GM21528 (cell line): ENCODE measurements at regions not wholly inside any gene's neighbourhood (a gene's known extent, or its start where the extent isn't known, plus 50 kb on each side); places are given as distances from the start of the nearest gene placed in this dataset.
"Not testable (repeated sequence)": the region's sequence is repeated elsewhere in the genome, so short reads cannot be mapped to it uniquely, and the experiment has no call there.

Source experiments
- ATAC-seq: cut with Tn5 transposase; IDR thresholded peaks from one replicate; pipeline ENCODE4 v1.9.1; 2021; ENCODE audit warnings: mild to moderate bottlenecking, moderate library complexity; ENCODE audit not compliant: unreplicated experiment, low FRiP score

DNA sequence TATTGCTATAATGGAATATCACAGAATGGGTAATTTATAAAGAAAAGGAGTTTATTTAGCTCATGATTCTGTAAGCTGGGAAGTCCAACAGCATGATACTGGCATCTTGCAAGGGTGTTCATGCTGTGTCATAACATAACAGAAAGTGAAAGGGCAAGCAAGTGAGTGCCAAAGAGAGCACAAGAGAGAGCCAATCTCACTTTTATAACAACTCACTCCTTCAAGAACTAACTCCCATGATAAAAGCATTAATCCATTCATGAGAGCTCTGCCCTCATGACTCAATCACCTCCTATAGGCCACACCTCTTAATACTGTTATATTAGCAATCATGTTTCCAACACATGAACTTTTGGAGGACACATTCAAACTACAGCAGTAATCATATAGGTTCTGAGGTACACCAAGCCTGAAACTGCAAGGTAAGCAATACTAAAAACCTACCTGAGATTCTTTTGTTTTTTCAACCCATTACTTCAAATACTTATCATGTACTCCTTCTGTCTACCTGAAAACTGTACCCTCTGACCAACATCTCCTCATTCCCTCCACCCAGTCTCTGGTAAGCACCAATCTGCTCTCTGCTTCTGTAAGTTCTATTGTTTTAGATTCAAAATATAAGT lies 219.7 kb downstream of the MTERF1 start:
- ATAC-seq = no peak

DNA sequence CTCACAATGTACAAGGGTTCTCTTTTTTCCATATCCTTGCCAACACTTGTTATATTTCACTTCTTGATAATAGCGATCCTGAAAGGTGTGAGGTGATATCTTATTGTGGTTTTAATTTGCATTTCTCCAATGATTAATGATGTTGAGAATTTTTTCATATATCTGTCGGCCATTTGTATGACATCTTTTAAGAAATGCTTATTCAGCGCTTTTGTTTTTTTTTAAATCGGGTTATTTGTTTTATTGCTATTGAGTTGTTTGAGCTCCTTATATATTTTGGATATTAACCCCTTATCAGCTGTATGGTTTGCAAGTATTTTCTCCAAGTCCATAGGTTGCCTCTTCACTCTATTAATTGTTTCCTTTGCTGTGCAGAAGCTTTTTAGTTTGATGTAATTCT lies 218.8 kb downstream of the MTERF1 start:
- ATAC-seq = no peak

- no peak for ATAC-seq
These were observed 212.3 kb downstream of the MTERF1 start for GRCh38 chr7:91668217-91668616.

- ATAC-seq = no peak
These were observed 209.3 kb downstream of the MTERF1 start for GRCh38 chr7:91671245-91671644.

- no peak for ATAC-seq
These were observed 206.0 kb downstream of the MTERF1 start for GRCh38 chr7:91674470-91674869.

GRCh38 chr7:91681718-91682117 lies 198.8 kb downstream of the MTERF1 start:
- no peak for ATAC-seq

- ATAC-seq = no peak
These were observed 196.7 kb downstream of the MTERF1 start for GRCh38 chr7:91683823-91684222.

DNA sequence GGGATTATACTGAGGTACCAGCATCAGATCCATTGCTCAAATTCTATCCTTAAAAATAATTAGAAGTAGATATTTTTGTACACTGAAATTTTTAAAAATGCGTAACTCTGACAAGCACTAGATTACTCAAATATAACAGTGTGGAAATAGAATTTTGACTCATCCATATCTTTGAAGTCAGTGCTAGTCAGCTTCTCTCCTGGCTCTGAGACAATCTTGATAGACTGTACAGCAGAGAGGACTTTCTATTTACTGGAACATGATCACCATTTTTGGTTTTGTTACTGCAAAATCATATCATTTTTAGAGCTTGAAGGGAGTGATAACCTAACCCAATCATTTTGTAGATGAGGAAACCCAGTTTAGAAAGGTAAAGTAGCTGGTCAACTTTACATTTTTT lies 195.0 kb downstream of the MTERF1 start:
- no peak for ATAC-seq

DNA sequence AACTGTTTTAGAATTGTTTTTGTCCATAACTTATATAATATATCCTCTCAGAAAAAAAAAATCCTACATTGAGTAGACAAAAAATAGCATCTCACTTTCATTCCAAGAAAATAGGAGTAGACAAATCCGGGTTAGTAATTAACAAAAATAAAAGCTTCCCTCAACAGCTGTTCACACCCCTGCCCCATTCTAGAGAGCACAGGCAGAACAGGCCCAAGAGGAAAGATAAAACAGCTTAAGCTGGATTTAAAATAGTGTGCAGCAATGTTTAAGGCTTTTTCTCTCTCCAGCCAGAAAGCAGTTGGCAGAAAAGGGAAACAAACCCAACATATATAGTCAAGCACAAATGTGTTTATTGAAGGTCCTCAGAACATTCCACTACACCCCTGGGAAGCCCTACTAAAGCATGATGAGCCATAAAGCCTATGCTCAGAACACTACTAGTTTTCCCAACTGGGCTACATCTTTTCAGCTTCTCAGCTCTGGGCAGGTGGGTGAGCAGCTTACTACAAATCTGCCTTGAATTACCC lies 189.9 kb downstream of the MTERF1 start:
- no peak for ATAC-seq

- ATAC-seq = no peak
These were observed 188.6 kb downstream of the MTERF1 start for GRCh38 chr7:91691865-91692264.

DNA sequence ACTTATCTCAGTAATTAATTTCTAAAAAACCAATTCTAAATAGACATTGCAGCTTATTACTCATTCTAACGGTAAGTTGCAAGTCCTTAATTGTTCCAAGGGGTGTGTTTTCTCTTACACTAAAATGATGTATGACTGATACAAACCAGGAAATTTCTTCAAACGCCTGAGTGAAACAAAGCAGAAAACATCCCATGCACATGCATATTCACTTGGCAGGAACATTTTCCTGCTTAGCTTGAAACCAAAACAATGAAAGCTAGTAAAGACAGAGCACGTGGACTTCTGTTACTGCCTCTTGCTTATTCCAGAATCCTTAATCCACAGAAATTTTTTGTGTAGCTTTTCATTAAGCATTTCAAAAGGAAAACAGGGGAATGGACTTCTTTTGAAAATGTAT lies 187.7 kb downstream of the MTERF1 start:
- no peak for ATAC-seq

DNA sequence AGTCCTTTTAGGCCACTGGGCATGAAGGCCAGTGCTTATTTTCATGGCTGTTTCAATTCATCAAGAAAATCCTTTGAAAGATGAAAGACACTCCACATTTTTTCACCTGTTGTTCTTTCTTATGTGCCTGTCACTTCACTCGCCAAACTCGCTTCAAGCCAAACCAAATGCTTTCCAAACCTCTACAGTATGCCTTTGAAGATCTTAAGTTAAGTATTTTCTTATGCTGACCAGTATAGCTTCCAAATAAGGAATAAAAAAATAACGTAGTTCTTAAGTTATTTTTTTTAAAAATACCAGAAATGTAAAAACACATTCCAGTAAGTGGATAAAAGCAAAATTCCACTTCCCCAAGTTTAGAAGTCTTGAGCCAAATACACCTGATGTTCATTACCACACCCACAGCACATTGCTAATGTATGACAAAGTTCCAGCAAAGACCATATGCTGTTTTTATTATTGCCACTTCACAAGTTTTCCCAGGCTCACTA lies 186.1 kb downstream of the MTERF1 start:
- no peak for ATAC-seq

- ATAC-seq = no peak
These were observed 169.6 kb downstream of the MTERF1 start for GRCh38 chr7:91710881-91711280.

- no peak for ATAC-seq
These were observed 166.8 kb downstream of the MTERF1 start for GRCh38 chr7:91713669-91714068.

DNA sequence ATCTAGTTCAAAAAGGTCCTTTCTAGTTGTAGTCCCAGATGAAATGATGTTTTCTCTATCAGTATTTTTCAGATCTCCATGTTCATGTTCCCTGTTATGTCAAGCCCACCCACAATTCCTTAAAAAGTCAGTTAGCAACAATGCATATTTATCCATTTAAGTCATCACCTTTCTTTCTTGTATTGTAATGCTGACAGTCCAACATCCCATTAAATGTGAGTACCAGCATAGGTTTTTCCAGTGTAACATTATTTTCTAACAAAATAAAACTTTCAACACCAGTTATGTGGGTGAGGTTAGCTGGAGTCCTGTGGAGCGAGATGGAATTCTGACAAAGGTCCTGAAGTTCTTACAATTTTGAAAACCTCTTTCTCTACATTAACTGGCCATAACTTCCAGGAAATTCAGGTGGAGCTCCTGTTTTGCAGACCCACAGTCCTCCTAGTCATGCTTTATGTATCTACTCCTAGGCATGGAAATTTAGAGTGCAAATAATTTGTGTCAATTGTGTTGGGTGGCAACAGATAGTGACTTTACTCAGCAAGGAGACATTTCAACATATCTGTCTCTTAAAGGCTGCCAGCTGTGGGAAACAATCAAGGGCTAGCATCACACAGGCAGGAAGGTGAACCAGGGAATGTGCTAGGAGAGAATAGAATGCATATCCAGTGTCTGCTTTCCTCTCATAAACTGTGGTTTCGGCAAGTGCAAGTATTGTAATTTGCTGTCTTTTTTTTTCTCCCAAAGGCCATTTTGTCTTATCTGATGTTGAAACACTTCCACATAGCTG lies 162.6 kb downstream of the MTERF1 start:
- ATAC-seq = no peak

- no peak for ATAC-seq
These were observed 161.5 kb downstream of the MTERF1 start for GRCh38 chr7:91719008-91719407.

- ATAC-seq = no peak
These were observed 160.1 kb downstream of the MTERF1 start for GRCh38 chr7:91720260-91720937.

DNA sequence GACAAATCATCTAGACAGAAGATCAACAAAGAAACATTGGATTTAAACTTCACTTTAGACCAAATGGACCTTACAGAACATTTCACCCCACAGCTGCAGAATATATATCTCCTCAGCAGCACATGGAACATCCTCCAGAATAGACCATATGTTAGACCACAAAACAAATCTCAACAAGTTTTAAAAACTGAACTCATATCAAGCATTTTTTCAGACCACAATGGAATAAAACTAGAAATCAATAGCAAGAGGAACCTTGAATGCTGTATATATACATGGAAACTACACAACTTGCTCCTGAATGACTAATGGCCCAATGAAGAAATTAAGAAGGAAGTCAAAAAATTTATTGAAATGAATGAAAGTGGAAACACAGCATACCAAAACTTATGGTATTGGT lies 157.7 kb downstream of the MTERF1 start:
- ATAC-seq = no peak

DNA sequence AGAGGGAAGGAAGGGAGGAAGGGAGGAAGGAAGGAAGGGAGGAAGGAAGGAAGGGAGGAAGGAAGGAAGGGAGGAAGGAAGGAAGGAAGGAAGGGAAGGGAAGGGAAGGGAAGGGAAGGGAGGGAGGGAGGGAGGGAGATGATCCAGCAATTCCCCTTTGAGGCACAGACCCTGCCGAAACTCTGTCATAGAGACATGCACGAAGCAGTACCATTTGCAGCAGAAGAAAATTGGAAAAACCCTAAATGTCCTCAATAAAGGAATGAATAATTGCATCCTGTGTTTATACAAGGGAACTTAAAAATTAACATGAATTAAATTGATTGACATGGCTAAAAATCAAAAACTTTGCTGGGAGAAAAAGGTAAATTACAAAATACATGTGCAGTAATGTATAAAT lies 151.5 kb downstream of the MTERF1 start:
- ATAC-seq = not testable (repeated sequence)

DNA sequence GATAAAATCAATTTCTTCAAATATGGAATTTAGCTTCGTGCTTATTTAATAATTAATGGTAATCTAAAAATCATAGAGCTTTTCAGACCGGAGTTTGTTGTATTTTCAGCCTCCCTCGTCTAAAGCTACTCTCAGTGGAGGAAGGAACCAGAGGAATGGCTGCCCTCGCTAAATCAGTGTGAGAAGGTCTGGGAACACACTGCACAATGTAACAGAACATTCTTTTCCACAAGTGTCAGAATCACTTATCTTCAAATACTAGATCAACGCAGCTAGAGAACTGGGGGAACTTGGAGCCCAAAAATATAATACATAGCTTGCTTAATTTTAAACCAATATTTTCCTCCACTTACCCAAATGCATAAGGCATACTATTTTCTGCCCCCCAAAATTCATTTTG lies 148.5 kb downstream of the MTERF1 start:
- no peak for ATAC-seq

GRCh38 chr7:91749418-91749817 lies 131.1 kb downstream of the MTERF1 start:
- no peak for ATAC-seq
